OCI-LY7 (cell line): ENCODE measurements at regions not wholly inside any gene's neighbourhood (a gene's known extent, or its start where the extent isn't known, plus 50 kb on each side); places are given as distances from the start of the nearest gene placed in this dataset.

Experiments
- BruUV-seq: library from RNA; stranded (reverse); fragments of 400-500 nt; replicated peaks from 2 replicates; lab custom pipeline; 2021; lab: Mats Ljungman, UMichigan
- CTCF ChIA-PET: fragments of 300-600 bp; sonication (Branson Sonifier 250); formaldehyde crosslinking; loops from one replicate; lab custom pipeline; 2022; ENCODE audit warnings: antibody characterized with exemption; ENCODE audit not compliant: unreplicated experiment; lab: Charles Lee
- POLR2A ChIA-PET: fragments of 300-600 bp; sonication (Branson Sonifier 250); formaldehyde crosslinking; loops from one replicate; lab custom pipeline; 2022; ENCODE audit warnings: antibody characterized with exemption; lab: Charles Lee
- DNase-seq: peaks from one replicate; pipeline ENCODE4 v3.0.0-alpha.2; 2015; ENCODE audit warnings: low spot score
- H2AFZ ChIP-seq: fragments of 200-600 bp; sonication (generic), shearing (Covaris generic); 2 replicates; pipeline ENCODE4 v1.6.1; 2014; ENCODE audit warnings: mild to moderate bottlenecking, antibody characterized with exemption, low read length, moderate library complexity
- H3K27ac ChIP-seq: fragments of 200-600 bp; sonication (generic); 2 replicates; pipeline ENCODE4 v1.5.1; 2014; ENCODE audit warnings: mixed run types, low read depth, mild to moderate bottlenecking, moderate library complexity, low read length, inconsistent platforms; ENCODE audit not compliant: poor library complexity, severe bottlenecking
- H3K36me3 ChIP-seq: fragments of 200-600 bp; sonication (generic); 2 replicates; pipeline ENCODE4 v1.6.1; 2014; ENCODE audit warnings: mild to moderate bottlenecking, antibody characterized with exemption, low read length, moderate library complexity, mixed read lengths; ENCODE audit not compliant: insufficient read depth
- H3K4me1 ChIP-seq: fragments of 200-600 bp; sonication (generic); 2 replicates; pipeline ENCODE4 v1.5.1; 2014; ENCODE audit warnings: mild to moderate bottlenecking, low read length; ENCODE audit not compliant: insufficient read depth, poor library complexity, severe bottlenecking
- H3K4me2 ChIP-seq: fragments of 200-600 bp; sonication (generic); 2 replicates; pipeline ENCODE4 v1.6.1; 2014; ENCODE audit warnings: mild to moderate bottlenecking, low read length
- H3K4me3 ChIP-seq: fragments of 200-600 bp; sonication (generic); 2 replicates; pipeline ENCODE4 v1.5.1; 2014; ENCODE audit warnings: mild to moderate bottlenecking, low read depth, low read length; ENCODE audit not compliant: poor library complexity, severe bottlenecking
- H3K79me2 ChIP-seq: fragments of 200-600 bp; sonication (generic); 2 replicates; pipeline ENCODE4 v1.6.1; 2016; ENCODE audit warnings: low read depth, mild to moderate bottlenecking, low read length, moderate library complexity, mixed read lengths; ENCODE audit not compliant: insufficient read depth
- H3K9me2 ChIP-seq: fragments of 200-600 bp; sonication (generic); 2 replicates; pipeline ENCODE4 v1.6.1; 2016; ENCODE audit warnings: mild to moderate bottlenecking, low read length, mixed read lengths; ENCODE audit not compliant: insufficient read depth
- H3K9me3 ChIP-seq: fragments of 200-600 bp; sonication (generic); 2 replicates; pipeline ENCODE4 v1.6.1; 2014; ENCODE audit warnings: mild to moderate bottlenecking, mixed run types, low read length, mixed read lengths
- H4K20me1 ChIP-seq: fragments of 200-600 bp; sonication (generic); 2 replicates; pipeline ENCODE4 v1.6.1; 2014; ENCODE audit warnings: mild to moderate bottlenecking, antibody characterized with exemption, low read length, moderate library complexity, mixed read lengths; ENCODE audit not compliant: insufficient read depth
- CTCF ChIP-seq: fragments of 200-600 bp; sonication (generic); conservative IDR thresholded peaks from 2 replicates; pipeline ENCODE4 v1.5.1; 2014; ENCODE audit warnings: mild to moderate bottlenecking, antibody characterized with exemption, low read length, moderate library complexity, mixed read lengths
- EZH2phosphoT487 ChIP-seq: fragments of 200-600 bp; sonication (generic); IDR thresholded peaks from 2 replicates; pipeline ENCODE4 v1.6.1; 2018; ENCODE audit warnings: low read depth, borderline replicate concordance, mild to moderate bottlenecking, mixed run types, antibody characterized with exemption, low read length, moderate library complexity, mixed read lengths
- intact Hi-C: fragments of 100-400 bp; cut with micrococcal nuclease; formaldehyde crosslinking; loops from one replicate; pipeline ENCODE4 v1.10.0; 2022; ENCODE audit not compliant: unreplicated experiment

- CTCF ChIA-PET = no interaction called here
Observed at GRCh38 chr19:28430214-28430613, 782.7 kb downstream of the UQCRFS1 start.

GRCh38 chr19:28429356-28429755 is 783.6 kb downstream of the UQCRFS1 start:
- H3K4me1 ChIP-seq = peaks cover 69% of the 10 kb centered on the region
- H4K20me1 ChIP-seq = no peaks in the 10 kb centered on the region
- peaks cover 5% of the 10 kb centered on the region; the same call in 1 of the 2 replicates for H3K9me3 ChIP-seq
- H3K27ac ChIP-seq = peak overlapping the region; percentile 86
- peak overlapping the region; percentile 25 for H3K4me3 ChIP-seq
- TF ChIP-seq CTCF (no peak), EZH2phosphoT487 (no peak)
- intact Hi-C loops = loop anchor here (1.0 to 2.0 kb wide), 2 partner anchors 35 to 67 kb away; no protein-coding TSS in a partner anchor
- BruUV-seq = no TSS peak
- ChIA-PET POLR2A (no interaction called here), CTCF (interaction anchor here (0.6 kb wide), 1 partner anchor 204 kb away, joined by 3 read pairs; no protein-coding TSS in a partner anchor)
- no peaks in the 10 kb centered on the region for H3K79me2 ChIP-seq
- peak; percentile 90 for DNase-seq
- no peak overlapping the region for H2AFZ ChIP-seq
- no peaks in the 10 kb centered on the region for H3K36me3 ChIP-seq
- no peaks in the 10 kb centered on the region for H3K9me2 ChIP-seq
- H3K4me2 ChIP-seq = peak overlapping the region; percentile 49

More at GRCh38 chr19:28430214-28430613, 782.7 kb downstream of the UQCRFS1 start:
- intact Hi-C loops = no loop called here
- peak overlapping the region; percentile 61; the same call in 1 of the 2 replicates for H2AFZ ChIP-seq
- H3K9me3 ChIP-seq = peaks cover 5% of the 10 kb centered on the region; the same call in 1 of the 2 replicates
- BruUV-seq = no TSS peak
- no peak overlapping the region for H3K4me3 ChIP-seq
- no peaks in the 10 kb centered on the region for H3K79me2 ChIP-seq
- no peak for DNase-seq
- POLR2A ChIA-PET = no interaction called here
- peak overlapping the region; percentile 86 for H3K27ac ChIP-seq
- H3K4me2 ChIP-seq = peak overlapping the region; percentile 20; the same call in 1 of the 2 replicates
- no peaks in the 10 kb centered on the region for H3K36me3 ChIP-seq
- H4K20me1 ChIP-seq = no peaks in the 10 kb centered on the region
- TF ChIP-seq CTCF = no peak
- peaks cover 62% of the 10 kb centered on the region for H3K4me1 ChIP-seq
- no peaks in the 10 kb centered on the region for H3K9me2 ChIP-seq

- intact Hi-C loops = loop anchor here (1.0 to 2.0 kb wide), 2 partner anchors 35 to 68 kb away; no protein-coding TSS in a partner anchor
- Histone ChIP-seq H3K27ac (peak overlapping the region; percentile 86), H3K9me2 (no peaks in the 10 kb centered on the region), H3K4me1 (peaks cover 70% of the 10 kb centered on the region), H4K20me1 (no peaks in the 10 kb centered on the region), H3K4me2 (peak overlapping the region; percentile 49), H3K36me3 (no peaks in the 10 kb centered on the region), H3K9me3 (peaks cover 5% of the 10 kb centered on the region; the same call in 1 of the 2 replicates), H2AFZ (no peak overlapping the region), H3K79me2 (no peaks in the 10 kb centered on the region), H3K4me3 (peak overlapping the region; percentile 25)
- CTCF ChIA-PET = interaction anchor here (0.6 kb wide), 1 partner anchor 205 kb away, joined by 3 read pairs; no protein-coding TSS in a partner anchor
- DNase-seq = no peak
- TF ChIP-seq EZH2phosphoT487 = no peak
- TF ChIP-seq CTCF = no peak
- BruUV-seq = no TSS peak
- POLR2A ChIA-PET = interaction anchor here (1.2 kb wide), 1 partner anchor 8 kb away, joined by 3 read pairs; no protein-coding TSS in a partner anchor
Observed at GRCh38 chr19:28428663-28429348, 784.1 kb downstream of the UQCRFS1 start.
